Epithelial cell of esophagus (primary cell): ENCODE measurements at regions not wholly inside any gene's neighbourhood (a gene's known extent, or its start where the extent isn't known, plus 50 kb on each side); places are given as distances from the start of the nearest gene placed in this dataset.
"Not testable (repeated sequence)": the region's sequence is repeated elsewhere in the genome, so short reads cannot be mapped to it uniquely, and the experiment has no call there.

Experiments
- DNase-seq: peaks from one replicate; pipeline ENCODE4 v3.0.0; 2010; ENCODE audit warnings: low read depth
- H3K4me3 ChIP-seq: 2 replicates; pipeline ENCODE4 v1.5.1; 2011; ENCODE audit warnings: mild to moderate bottlenecking, low read length, control low read depth
- CTCF ChIP-seq: IDR thresholded peaks from 2 replicates; pipeline ENCODE4 v1.5.1; 2011; ENCODE audit warnings: low read depth, mild to moderate bottlenecking, low read length, control low read depth, inconsistent platforms; ENCODE audit not compliant: insufficient read depth; ENCODE audit errors: missing control alignments

GRCh38 chr2:84223191-84223590, 235.9 kb downstream of the SUCLG1 start:
- no peak overlapping the region for H3K4me3 ChIP-seq
- DNase-seq, result peak; percentile 59
- no peak for TF ChIP-seq CTCF

GRCh38 chr2:84221102-84221501, 238.0 kb downstream of the SUCLG1 start:
- DNase-seq, H3K4me3 ChIP-seq: not testable (repeated sequence)

- DNase-seq, result no peak
- H3K4me3 ChIP-seq, result no peak overlapping the region
- TF ChIP-seq CTCF, result no peak
Observed at GRCh38 chr2:84217456-84217855, 241.6 kb downstream of the SUCLG1 start.

- TF ChIP-seq CTCF, result no peak
Observed at GRCh38 chr2:84214455-84214854, 244.6 kb downstream of the SUCLG1 start.

GRCh38 chr2:84212611-84213314, 246.3 kb downstream of the SUCLG1 start:
- no peak overlapping the region for H3K4me3 ChIP-seq
- no peak for TF ChIP-seq CTCF
- no peak for DNase-seq

More at GRCh38 chr2:84214455-84214854, 244.6 kb downstream of the SUCLG1 start:
- no peak overlapping the region for H3K4me3 ChIP-seq
- DNase-seq, result no peak

GRCh38 chr2:84209941-84210340, 249.1 kb downstream of the SUCLG1 start:
- no peak overlapping the region for H3K4me3 ChIP-seq
- no peak for DNase-seq
- TF ChIP-seq CTCF, result no peak

- H3K4me3 ChIP-seq, result no peak overlapping the region
- DNase-seq, result no peak
- no peak for TF ChIP-seq CTCF
Observed at GRCh38 chr2:84204995-84205394, 254.1 kb downstream of the SUCLG1 start.
